HepG2 (cell line): ENCODE measurements at regions not wholly inside any gene's neighbourhood (a gene's known extent, or its start where the extent isn't known, plus 50 kb on each side); places are given as distances from the start of the nearest gene placed in this dataset.

Source experiments
- AFF4 ChIP-seq: sonication (generic); formaldehyde crosslinking; IDR thresholded peaks from 2 replicates; pipeline ENCODE4 v1.4.0; 2020; ENCODE audit warnings: missing genetic modification reagents
- CTCF ChIP-seq: sonication (generic); formaldehyde crosslinking; IDR thresholded peaks from 2 replicates; pipeline ENCODE4 v1.5.0; 2020; ENCODE audit warnings: mild to moderate bottlenecking, missing genetic modification reagents, moderate library complexity
- E2F1 ChIP-seq: sonication (generic); formaldehyde crosslinking; IDR thresholded peaks from 2 replicates; pipeline ENCODE4 v1.5.0; 2020; ENCODE audit warnings: missing genetic modification reagents
- FOXA1 ChIP-seq, 2 experiments: fragments of 450-650 bp in 1 of 2; sonication (generic) in 1 of 2; formaldehyde crosslinking in 1 of 2; IDR thresholded peaks; 2 replicates each; pipeline versions ENCODE4 v1.4.0 to v1.6.1; 2016 to 2020; ENCODE audit warnings: missing genetic modification reagents in 1 of 2
- FOXM1 ChIP-seq: sonication (generic); formaldehyde crosslinking; IDR thresholded peaks from 2 replicates; pipeline ENCODE4 v1.5.0; 2020; ENCODE audit warnings: missing genetic modification reagents
- HDAC2 ChIP-seq: sonication (generic); formaldehyde crosslinking; IDR thresholded peaks from 2 replicates; pipeline ENCODE4 v1.4.0; 2020; ENCODE audit warnings: missing genetic modification reagents
- JUND ChIP-seq: sonication (generic); formaldehyde crosslinking; IDR thresholded peaks from 2 replicates; pipeline ENCODE4 v1.8.0; 2022; ENCODE audit warnings: mild to moderate bottlenecking, missing genetic modification reagents
- RBFOX2 ChIP-seq: fragments of 200-400 bp; formaldehyde crosslinking; IDR thresholded peaks from 2 replicates; pipeline ENCODE4 v1.6.1; 2017; ENCODE audit warnings: low read depth, mild to moderate bottlenecking, low read length
- RERE ChIP-seq: IDR thresholded peaks from 2 replicates; pipeline ENCODE4 v1.6.1; 2016; ENCODE audit warnings: low read depth, missing genetic modification reagents, missing compliant biosample characterization
- SIN3B ChIP-seq: fragments of 150-350 bp; IDR thresholded peaks from 2 replicates; pipeline ENCODE4 v1.6.1; 2014; ENCODE audit warnings: low read length
- SRF ChIP-seq: IDR thresholded peaks from 2 replicates; pipeline ENCODE4 v1.6.1; 2011; ENCODE audit warnings: mild to moderate bottlenecking, low read depth, low read length, moderate library complexity
- ZNF121 ChIP-seq: sonication (generic); formaldehyde crosslinking; IDR thresholded peaks from 2 replicates; pipeline ENCODE4 v1.5.0; 2020; ENCODE audit warnings: mild to moderate bottlenecking, missing genetic modification reagents
- ZNF33B ChIP-seq: sonication (generic); formaldehyde crosslinking; IDR thresholded peaks from 2 replicates; pipeline ENCODE4 v1.5.1; 2020; ENCODE audit warnings: mild to moderate bottlenecking, missing genetic modification reagents
- ZNF513 ChIP-seq: sonication (generic); formaldehyde crosslinking; conservative IDR thresholded peaks from 2 replicates; pipeline ENCODE4 v1.5.0; 2020; ENCODE audit warnings: missing genetic modification reagents

- TF ChIP-seq SRF (no peak), SIN3B (no peak), ZNF121 (no peak), CTCF (no peak), ZNF33B (CRISPR knock-in tag) (no peak), ZNF513 (CRISPR knock-in tag) (no peak), RERE (CRISPR knock-in tag) (no peak), E2F1 (CRISPR knock-in tag) (no peak), FOXA1 (IDR thresholded peaks at IDR 0.05) (no peak), FOXA1 (CRISPR knock-in tag; IDR thresholded peaks at IDR 0.05) (no peak), RBFOX2 (no peak), AFF4 (CRISPR knock-in tag) (no peak), HDAC2 (CRISPR knock-in tag) (no peak), FOXM1 (CRISPR knock-in tag) (no peak), JUND (CRISPR knock-in tag) (no peak)
Measured at GRCh38 chr11:50423208-50423607, 390.5 kb downstream of the OR4C45 start.
